ENCODE measurements at regions not wholly inside any gene's neighbourhood (a gene's known extent, or its start where the extent isn't known, plus 50 kb on each side); places are given as distances from the start of the nearest gene placed in this dataset.

- FAIRE-seq (no peak), DNase-seq (ENCODE audit: insufficient read length) (no peak)
- TF ChIP-seq POLR2A (IDR thresholded peaks at IDR 0.05; ENCODE audit: low read depth, low read length) (no peak), POLR2AphosphoS5 (IDR thresholded peaks at IDR 0.05; ENCODE audit: low read depth, low read length) (no peak), TAF1 (IDR thresholded peaks at IDR 0.05; ENCODE audit: borderline replicate concordance, low read depth, low read length) (no peak)
These were observed 196.1 kb downstream of the AMY1C start for GRCh38 chr1:103945774-103946173.

- TF ChIP-seq POLR2A (IDR thresholded peaks at IDR 0.05; ENCODE audit: low read depth, low read length), result no peak
- TF ChIP-seq TAF1 (IDR thresholded peaks at IDR 0.05; ENCODE audit: borderline replicate concordance, low read depth, low read length), result no peak
- no peak for TF ChIP-seq POLR2AphosphoS5 (IDR thresholded peaks at IDR 0.05; ENCODE audit: low read depth, low read length)
- FAIRE-seq (no peak), DNase-seq (ENCODE audit: insufficient read length) (no peak)
These were observed 198.8 kb downstream of the AMY1C start for GRCh38 chr1:103948526-103948925.

GRCh38 chr1:103949779-103950178 is 200.1 kb downstream of the AMY1C start:
- no peak for FAIRE-seq
- TF ChIP-seq POLR2A (IDR thresholded peaks at IDR 0.05; ENCODE audit: low read depth, low read length), result no peak
- TF ChIP-seq POLR2AphosphoS5 (IDR thresholded peaks at IDR 0.05; ENCODE audit: low read depth, low read length), result no peak
- no peak for TF ChIP-seq TAF1 (IDR thresholded peaks at IDR 0.05; ENCODE audit: borderline replicate concordance, low read depth, low read length)
- DNase-seq (ENCODE audit: insufficient read length), result no peak

GRCh38 chr1:103953386-103953785 is 203.7 kb downstream of the AMY1C start:
- no peak for FAIRE-seq
- no peak for DNase-seq (ENCODE audit: insufficient read length)
- TF ChIP-seq POLR2AphosphoS5 (IDR thresholded peaks at IDR 0.05; ENCODE audit: low read depth, low read length), result no peak
- no peak for TF ChIP-seq POLR2A (IDR thresholded peaks at IDR 0.05; ENCODE audit: low read depth, low read length)
- TF ChIP-seq TAF1 (IDR thresholded peaks at IDR 0.05; ENCODE audit: borderline replicate concordance, low read depth, low read length), result no peak

GRCh38 chr1:103958699-103959098 is 209.0 kb downstream of the AMY1C start:
- DNase-seq (ENCODE audit: insufficient read length), result no peak
- FAIRE-seq, result no peak
- no peak for TF ChIP-seq POLR2A (IDR thresholded peaks at IDR 0.05; ENCODE audit: low read depth, low read length)
- no peak for TF ChIP-seq POLR2AphosphoS5 (IDR thresholded peaks at IDR 0.05; ENCODE audit: low read depth, low read length)
- no peak for TF ChIP-seq TAF1 (IDR thresholded peaks at IDR 0.05; ENCODE audit: borderline replicate concordance, low read depth, low read length)

- TF ChIP-seq POLR2A (IDR thresholded peaks at IDR 0.05; ENCODE audit: low read depth, low read length), result no peak
- no peak for TF ChIP-seq POLR2AphosphoS5 (IDR thresholded peaks at IDR 0.05; ENCODE audit: low read depth, low read length)
- no peak for TF ChIP-seq TAF1 (IDR thresholded peaks at IDR 0.05; ENCODE audit: borderline replicate concordance, low read depth, low read length)
- FAIRE-seq, result no peak
- no peak for DNase-seq (ENCODE audit: insufficient read length)
These were observed 209.9 kb downstream of the AMY1C start for GRCh38 chr1:103959565-103959964.

GRCh38 chr1:103960045-103960444 is 210.3 kb downstream of the AMY1C start:
- TF ChIP-seq POLR2AphosphoS5 (IDR thresholded peaks at IDR 0.05; ENCODE audit: low read depth, low read length) (no peak), POLR2A (IDR thresholded peaks at IDR 0.05; ENCODE audit: low read depth, low read length) (no peak), TAF1 (IDR thresholded peaks at IDR 0.05; ENCODE audit: borderline replicate concordance, low read depth, low read length) (no peak)
- FAIRE-seq, result no peak
- DNase-seq (ENCODE audit: insufficient read length), result no peak

- FAIRE-seq, result no peak
- DNase-seq (ENCODE audit: insufficient read length), result no peak
- TF ChIP-seq POLR2AphosphoS5 (IDR thresholded peaks at IDR 0.05; ENCODE audit: low read depth, low read length), result no peak
- TF ChIP-seq POLR2A (IDR thresholded peaks at IDR 0.05; ENCODE audit: low read depth, low read length), result no peak
- no peak for TF ChIP-seq TAF1 (IDR thresholded peaks at IDR 0.05; ENCODE audit: borderline replicate concordance, low read depth, low read length)
These were observed 211.0 kb downstream of the AMY1C start for GRCh38 chr1:103960710-103961109.

- DNase-seq (ENCODE audit: insufficient read length) (no peak), FAIRE-seq (no peak)
- TF ChIP-seq POLR2AphosphoS5 (IDR thresholded peaks at IDR 0.05; ENCODE audit: low read depth, low read length), result no peak
- no peak for TF ChIP-seq TAF1 (IDR thresholded peaks at IDR 0.05; ENCODE audit: borderline replicate concordance, low read depth, low read length)
- TF ChIP-seq POLR2A (IDR thresholded peaks at IDR 0.05; ENCODE audit: low read depth, low read length), result no peak
These were observed 237.1 kb downstream of the AMY1C start for GRCh38 chr1:103986792-103987191.

- no peak for TF ChIP-seq POLR2A (IDR thresholded peaks at IDR 0.05; ENCODE audit: low read depth, low read length)
- no peak for TF ChIP-seq TAF1 (IDR thresholded peaks at IDR 0.05; ENCODE audit: borderline replicate concordance, low read depth, low read length)
- FAIRE-seq, result no peak
- DNase-seq (ENCODE audit: insufficient read length), result no peak
These were observed 247.9 kb downstream of the AMY1C start for GRCh38 chr1:103997631-103998030.

- DNase-seq (ENCODE audit: insufficient read length) (no peak), FAIRE-seq (no peak)
- TF ChIP-seq TAF1 (IDR thresholded peaks at IDR 0.05; ENCODE audit: borderline replicate concordance, low read depth, low read length), result no peak
These were observed 269.4 kb downstream of the AMY1C start for GRCh38 chr1:104018922-104019674.

- TF ChIP-seq POLR2AphosphoS5 (IDR thresholded peaks at IDR 0.05; ENCODE audit: low read depth, low read length) (no peak), POLR2A (IDR thresholded peaks at IDR 0.05; ENCODE audit: low read depth, low read length) (no peak), TAF1 (IDR thresholded peaks at IDR 0.05; ENCODE audit: borderline replicate concordance, low read depth, low read length) (no peak)
- FAIRE-seq (no peak), DNase-seq (ENCODE audit: insufficient read length) (no peak)
These were observed 270.0 kb downstream of the AMY1C start for GRCh38 chr1:104019675-104020049.
